ENCODE measurements at regions not wholly inside any gene's neighbourhood (a gene's known extent, or its start where the extent isn't known, plus 50 kb on each side); places are given as distances from the start of the nearest gene placed in this dataset.

GRCh38 chr11:103803062-103803461 is 233.4 kb upstream of the DDI1 start:
- H3K9me3 ChIP-seq (ENCODE audit: low read length) = no peaks in the 10 kb centered on the region
- H4K20me1 ChIP-seq (ENCODE audit: insufficient read depth) = no peaks in the 10 kb centered on the region
- H3K36me3 ChIP-seq (ENCODE audit: insufficient read depth, low read length) = no peaks in the 10 kb centered on the region
- no peak overlapping the region for H2AFZ ChIP-seq (ENCODE audit: low read depth, low read length)
- no peak overlapping the region for H3K27ac ChIP-seq (ENCODE audit: low read length)
- no peaks in the 10 kb centered on the region for H3K9me2 ChIP-seq (ENCODE audit: insufficient read depth, low read length)
- TF ChIP-seq REST (IDR thresholded peaks at IDR 0.05; ENCODE audit: borderline replicate concordance) (no peak), MXI1 (conservative IDR thresholded peaks at IDR 0.05; ENCODE audit: poor library complexity, severe bottlenecking) (no peak), CTCF (IDR thresholded peaks at IDR 0.05; ENCODE audit: poor library complexity, severe bottlenecking) (no peak), EZH2 (IDR thresholded peaks at IDR 0.05; ENCODE audit: borderline replicate concordance, insufficient read depth, low read length, poor library complexity, severe bottlenecking) (no peak), EP300 (conservative IDR thresholded peaks at IDR 0.05; ENCODE audit: poor library complexity, severe bottlenecking) (no peak), TAF1 (IDR thresholded peaks at IDR 0.05; ENCODE audit: low read depth) (no peak), SMC3 (conservative IDR thresholded peaks at IDR 0.05; ENCODE audit: poor library complexity) (no peak), POLR2AphosphoS5 (IDR thresholded peaks at IDR 0.05) (no peak)
- no peaks in the 10 kb centered on the region for H3K79me2 ChIP-seq (replicated peaks; ENCODE audit: insufficient read depth, low read length)
- H3K27me3 ChIP-seq (ENCODE audit: insufficient read depth, low read depth, low read length) = no peaks in the 10 kb centered on the region
- H3K4me2 ChIP-seq (ENCODE audit: low read length) = no peak overlapping the region
- H3K9ac ChIP-seq (ENCODE audit: low read length) = no peak overlapping the region
- H3K4me3 ChIP-seq (ENCODE audit: low read length) = no peak overlapping the region
- H3F3A ChIP-seq (ENCODE audit: insufficient read depth, low read length, poor library complexity, severe bottlenecking) = no peaks in the 10 kb centered on the region

- Histone ChIP-seq H4K20me1 (ENCODE audit: insufficient read depth) (no peaks in the 10 kb centered on the region), H3K9me2 (ENCODE audit: insufficient read depth, low read length) (no peaks in the 10 kb centered on the region), H2AFZ (ENCODE audit: low read depth, low read length) (no peak overlapping the region), H3K27ac (ENCODE audit: low read length) (no peak overlapping the region), H3K79me2 (replicated peaks; ENCODE audit: insufficient read depth, low read length) (no peaks in the 10 kb centered on the region), H3F3A (ENCODE audit: insufficient read depth, low read length, poor library complexity, severe bottlenecking) (no peaks in the 10 kb centered on the region), H3K9ac (ENCODE audit: low read length) (no peak overlapping the region), H3K4me3 (ENCODE audit: low read length) (no peak overlapping the region), H3K27me3 (ENCODE audit: insufficient read depth, low read depth, low read length) (no peaks in the 10 kb centered on the region), H3K9me3 (ENCODE audit: low read length) (no peaks in the 10 kb centered on the region), H3K4me2 (ENCODE audit: low read length) (no peak overlapping the region), H3K36me3 (ENCODE audit: insufficient read depth, low read length) (no peaks in the 10 kb centered on the region)
- TF ChIP-seq RAD21 (conservative IDR thresholded peaks at IDR 0.05) (no peak), SMC3 (conservative IDR thresholded peaks at IDR 0.05; ENCODE audit: poor library complexity) (no peak), POLR2AphosphoS5 (IDR thresholded peaks at IDR 0.05) (no peak), MXI1 (conservative IDR thresholded peaks at IDR 0.05; ENCODE audit: poor library complexity, severe bottlenecking) (no peak), EZH2 (IDR thresholded peaks at IDR 0.05; ENCODE audit: borderline replicate concordance, insufficient read depth, low read length, poor library complexity, severe bottlenecking) (no peak), EP300 (conservative IDR thresholded peaks at IDR 0.05; ENCODE audit: poor library complexity, severe bottlenecking) (no peak), REST (IDR thresholded peaks at IDR 0.05; ENCODE audit: borderline replicate concordance) (no peak), CTCF (IDR thresholded peaks at IDR 0.05; ENCODE audit: poor library complexity, severe bottlenecking) (no peak), TAF1 (IDR thresholded peaks at IDR 0.05; ENCODE audit: low read depth) (no peak)
Observed at GRCh38 chr11:103805688-103806009, 230.8 kb upstream of the DDI1 start.
